ENCODE measurements at regions not wholly inside any gene's neighbourhood (a gene's known extent, or its start where the extent isn't known, plus 50 kb on each side); places are given as distances from the start of the nearest gene placed in this dataset.

GRCh38 chrX:146921204-146921603 is 106.7 kb upstream of the CXorf51A start:
- TF ChIP-seq CTCF (IDR thresholded peaks at IDR 0.05) (no peak), ZFX (IDR thresholded peaks at IDR 0.05; ENCODE audit: borderline replicate concordance) (no peak)

All from 22Rv1 (cell line).